Left ventricle myocardium inferior (tissue), 1 donor: ENCODE measurements at regions not wholly inside any gene's neighbourhood (a gene's known extent, or its start where the extent isn't known, plus 50 kb on each side); places are given as distances from the start of the nearest gene placed in this dataset.

Source experiments
- DNase-seq: peaks from one replicate; pipeline ENCODE4 v3.0.0-alpha.2; 2020
- H3K27ac ChIP-seq: fragments of 200-600 bp; replicated peaks from 2 replicates; pipeline ENCODE4 v1.8.0; 2021
- H3K27me3 ChIP-seq: fragments of 200-600 bp; 2 replicates; pipeline ENCODE4 v1.8.0; 2021; ENCODE audit warnings: low read depth
- H3K36me3 ChIP-seq: fragments of 200-600 bp; 2 replicates; pipeline ENCODE4 v1.8.0; 2021
- H3K4me1 ChIP-seq: fragments of 200-600 bp; 2 replicates; pipeline ENCODE4 v1.8.0; 2021
- H3K4me3 ChIP-seq: fragments of 200-600 bp; 2 replicates; pipeline ENCODE4 v1.8.0; 2021; ENCODE audit warnings: mild to moderate bottlenecking, moderate library complexity
- H3K9me3 ChIP-seq: fragments of 200-600 bp; replicated peaks from 2 replicates; pipeline ENCODE4 v1.8.0; 2021
- CTCF ChIP-seq: fragments of 200-600 bp; IDR thresholded peaks from 2 replicates; pipeline ENCODE4 v1.8.0; 2021; ENCODE audit warnings: antibody characterized with exemption, mild to moderate bottlenecking, borderline replicate concordance
- intact Hi-C: fragments of 100-400 bp; cut with micrococcal nuclease; formaldehyde crosslinking; loops from one replicate; pipeline ENCODE4 v1.11.0; 2022
- donor health status: DM: no; HTN: yes; CAD: no; lungs with severe emphysema.

- no peak overlapping the region for H3K4me3 ChIP-seq
- no peaks in the 10 kb centered on the region for H3K27me3 ChIP-seq
- intact Hi-C loops, result no loop called here
- no peak for TF ChIP-seq CTCF
- H3K4me1 ChIP-seq, result no peaks in the 10 kb centered on the region
- no peak overlapping the region for H3K27ac ChIP-seq
- H3K9me3 ChIP-seq, result no peaks in the 10 kb centered on the region
- DNase-seq, result no peak
- H3K36me3 ChIP-seq, result no peaks in the 10 kb centered on the region
These were observed 138.5 kb upstream of the QRFPR start for GRCh38 chr4:121519236-121519838.

GRCh38 chr4:121517241-121517640 is 136.4 kb upstream of the QRFPR start:
- no peak for TF ChIP-seq CTCF
- intact Hi-C loops, result no loop called here
- no peak overlapping the region for H3K27ac ChIP-seq
- H3K36me3 ChIP-seq, result no peaks in the 10 kb centered on the region
- no peaks in the 10 kb centered on the region for H3K27me3 ChIP-seq
- H3K4me1 ChIP-seq, result no peaks in the 10 kb centered on the region
- no peaks in the 10 kb centered on the region for H3K9me3 ChIP-seq
- H3K4me3 ChIP-seq, result no peak overlapping the region
- DNase-seq, result no peak

- Histone ChIP-seq H3K27me3 (no peaks in the 10 kb centered on the region), H3K9me3 (no peaks in the 10 kb centered on the region), H3K4me1 (no peaks in the 10 kb centered on the region), H3K36me3 (no peaks in the 10 kb centered on the region), H3K4me3 (no peak overlapping the region), H3K27ac (no peak overlapping the region)
- intact Hi-C loops, result no loop called here
- no peak for TF ChIP-seq CTCF
- DNase-seq, result no peak
These were observed 133.6 kb upstream of the QRFPR start for GRCh38 chr4:121514443-121514842.

GRCh38 chr4:121510341-121510874 is 129.6 kb upstream of the QRFPR start:
- H3K27me3 ChIP-seq, result no peaks in the 10 kb centered on the region
- DNase-seq, result no peak
- no peak overlapping the region for H3K27ac ChIP-seq
- H3K9me3 ChIP-seq, result no peaks in the 10 kb centered on the region
- no peaks in the 10 kb centered on the region for H3K4me1 ChIP-seq
- H3K4me3 ChIP-seq, result no peak overlapping the region
- TF ChIP-seq CTCF, result no peak
- intact Hi-C loops, result no loop called here
- H3K36me3 ChIP-seq, result no peaks in the 10 kb centered on the region

GRCh38 chr4:121485190-121485804 is 104.5 kb upstream of the QRFPR start:
- intact Hi-C loops, result no loop called here
- Histone ChIP-seq H3K9me3 (no peaks in the 10 kb centered on the region), H3K27me3 (no peaks in the 10 kb centered on the region), H3K4me3 (no peak overlapping the region), H3K27ac (no peak overlapping the region), H3K36me3 (no peaks in the 10 kb centered on the region), H3K4me1 (no peaks in the 10 kb centered on the region)
- no peak for TF ChIP-seq CTCF
- DNase-seq, result no peak
